Hematopoietic multipotent progenitor cell treated with erythropoietin and hydrocortisone succinate and interleukin-3 and kit ligand, for 4 days (in vitro differentiated cells): ENCODE measurements at regions not wholly inside any gene's neighbourhood (a gene's known extent, or its start where the extent isn't known, plus 50 kb on each side); places are given as distances from the start of the nearest gene placed in this dataset.

ENCODE experiments used
- DNase-seq: peaks from one replicate; pipeline ENCODE4 v3.0.0-alpha.2; 2015

DNA sequence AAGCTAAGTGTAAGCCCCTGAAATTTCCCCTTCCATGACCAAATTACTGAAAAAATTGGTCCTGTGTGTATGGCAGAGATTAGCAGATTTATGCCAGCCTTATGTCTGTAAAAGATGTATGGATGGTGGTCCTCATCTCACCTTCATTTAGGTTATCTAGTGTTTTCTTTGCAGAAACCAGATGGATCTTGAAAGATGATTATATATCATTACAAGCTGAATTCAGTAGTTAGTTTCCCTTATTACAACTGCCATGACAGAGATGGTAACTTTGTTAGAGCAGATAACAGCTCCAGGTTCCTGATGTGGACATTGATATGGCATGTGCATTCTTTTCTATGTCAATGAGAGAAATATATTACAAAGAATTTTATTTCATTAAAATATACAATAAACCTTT lies 1403.2 kb upstream of the CDH6 start:
- no peak for DNase-seq

DNA sequence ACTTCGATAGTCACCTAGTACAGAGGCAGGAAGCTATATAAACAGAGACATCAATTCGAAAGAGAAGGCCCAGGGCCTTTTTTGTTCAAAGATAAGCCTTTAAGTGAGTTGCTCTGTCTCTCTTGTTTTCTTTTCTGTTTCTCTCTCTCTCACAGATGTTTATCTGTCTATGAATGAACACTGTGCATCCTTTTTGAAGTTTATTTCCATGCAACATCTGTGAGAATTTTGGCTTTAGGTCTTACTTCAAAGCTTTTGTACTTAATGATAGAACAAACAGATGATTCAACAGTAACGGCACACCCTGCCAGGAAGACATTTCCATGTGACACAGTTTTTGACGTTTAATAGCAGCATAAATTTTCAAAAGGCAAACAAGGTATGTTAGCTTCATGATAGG lies 1413.1 kb upstream of the CDH6 start:
- no peak for DNase-seq

DNA sequence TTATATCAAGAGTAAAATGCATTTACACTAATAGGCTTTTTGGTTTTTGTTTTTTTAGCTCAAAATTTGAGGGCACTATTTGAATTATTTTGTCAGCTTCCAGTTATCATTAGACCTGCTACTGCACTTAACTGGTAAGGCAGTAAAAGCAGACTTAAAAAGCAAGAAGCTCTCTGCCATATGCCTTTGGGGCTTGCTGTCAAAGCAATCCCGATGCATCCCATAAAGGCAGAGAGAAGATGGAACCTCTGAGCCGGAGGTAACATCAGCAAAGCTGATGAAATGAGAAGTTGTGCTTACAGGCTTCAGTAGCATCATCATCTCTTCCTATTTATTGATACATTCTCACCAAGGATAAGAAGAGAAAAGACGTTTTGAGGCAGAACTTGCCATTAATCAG lies 1414.3 kb upstream of the CDH6 start:
- DNase-seq: no peak

DNA sequence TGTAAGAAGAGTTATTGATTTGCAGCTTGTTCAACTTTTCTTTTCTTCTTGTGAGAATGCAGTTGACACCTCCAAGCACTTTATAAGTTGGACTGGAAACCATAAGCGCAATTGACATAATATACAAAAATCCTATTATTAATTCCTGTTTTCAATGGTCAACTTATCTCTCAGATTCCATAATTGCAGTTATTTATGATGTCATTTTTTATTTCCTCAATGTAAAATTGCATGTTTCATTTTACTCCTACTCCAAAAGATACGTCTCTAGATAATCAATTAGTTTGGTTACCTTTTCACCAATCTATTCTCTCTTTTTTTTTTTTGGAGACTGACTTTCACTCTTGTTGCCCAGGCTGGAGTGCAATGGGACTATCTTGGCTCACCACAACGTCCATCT lies 1416.1 kb upstream of the CDH6 start:
- DNase-seq: no peak

DNA sequence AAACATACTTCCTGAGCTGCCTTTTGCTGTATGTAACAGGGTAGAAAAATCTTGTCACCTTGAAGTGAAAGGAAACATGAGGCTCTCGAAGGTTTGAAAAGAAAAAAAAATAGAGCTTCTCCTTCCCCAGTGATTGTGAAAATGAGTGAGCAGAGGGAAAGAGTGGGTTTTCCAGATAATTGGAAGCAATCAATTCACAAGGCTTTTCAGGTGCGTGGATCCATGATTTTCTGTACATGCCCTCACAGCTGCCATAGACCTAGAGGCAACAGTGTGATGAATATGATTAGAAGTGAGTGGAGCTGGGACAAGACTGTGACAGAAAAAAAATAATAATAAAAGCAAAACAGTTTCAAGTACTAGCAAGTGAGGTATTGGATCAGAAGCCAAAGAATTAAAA lies 1422.5 kb upstream of the CDH6 start:
- DNase-seq: no peak

DNA sequence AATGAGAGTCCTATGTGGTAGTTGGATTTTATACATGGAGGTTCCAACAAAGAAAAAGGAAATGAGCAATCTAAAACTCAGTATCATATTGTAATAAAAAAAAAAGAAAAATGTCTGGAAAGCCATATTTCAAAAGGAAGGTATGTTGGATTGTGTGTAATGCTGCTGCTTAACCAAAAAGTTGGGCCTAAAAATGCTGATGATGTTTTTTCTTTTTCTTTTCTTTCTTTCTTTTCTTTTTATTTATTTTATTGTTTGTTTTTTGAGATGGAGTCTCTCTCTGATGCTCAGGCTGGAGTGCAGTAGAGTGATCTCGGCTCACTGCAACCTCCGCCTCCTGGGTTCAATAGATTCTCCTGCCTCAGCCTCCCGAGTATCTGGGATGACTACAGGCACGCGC lies 1424.0 kb upstream of the CDH6 start:
- no peak for DNase-seq

DNA sequence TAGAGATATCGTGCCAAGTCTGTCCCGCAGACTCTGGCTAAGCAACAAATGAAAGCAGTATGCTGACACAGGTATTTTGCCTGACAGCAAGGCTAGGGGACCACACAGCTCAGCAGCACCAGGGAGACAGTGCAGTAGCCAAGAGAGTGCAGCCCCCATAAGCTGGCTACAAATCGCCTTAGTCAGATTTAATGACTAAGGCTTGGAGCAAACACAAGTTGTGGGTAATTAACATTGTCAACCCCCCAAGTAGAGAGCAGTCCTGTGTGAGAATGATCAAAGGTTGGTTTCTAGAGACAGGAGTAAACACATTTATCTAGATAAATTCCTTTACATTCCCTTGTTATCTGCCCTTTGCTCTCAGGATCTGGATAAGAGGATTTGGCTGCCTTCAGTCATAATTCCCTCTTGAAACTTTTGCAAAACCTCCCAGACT lies 1434.5 kb upstream of the CDH6 start:
- no peak for DNase-seq

DNA sequence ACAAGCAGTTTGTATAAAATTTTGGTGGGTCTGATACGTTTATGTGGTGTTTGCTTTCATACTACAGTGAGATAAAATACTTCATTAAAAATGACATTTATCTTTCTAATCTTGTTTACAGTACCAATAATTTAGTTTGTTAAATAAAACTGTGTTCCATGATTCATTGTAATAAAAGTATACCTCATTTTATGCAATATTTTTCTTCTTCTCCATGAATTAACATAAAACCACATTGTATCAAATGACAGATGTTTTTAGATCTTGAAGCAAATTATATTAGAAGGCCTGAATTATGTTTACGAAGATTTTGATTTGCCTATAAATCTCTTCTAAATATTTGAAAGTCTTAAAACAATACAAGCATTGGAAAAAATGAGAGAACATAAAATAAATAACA lies 1443.0 kb upstream of the CDH6 start:
- no peak for DNase-seq

DNA sequence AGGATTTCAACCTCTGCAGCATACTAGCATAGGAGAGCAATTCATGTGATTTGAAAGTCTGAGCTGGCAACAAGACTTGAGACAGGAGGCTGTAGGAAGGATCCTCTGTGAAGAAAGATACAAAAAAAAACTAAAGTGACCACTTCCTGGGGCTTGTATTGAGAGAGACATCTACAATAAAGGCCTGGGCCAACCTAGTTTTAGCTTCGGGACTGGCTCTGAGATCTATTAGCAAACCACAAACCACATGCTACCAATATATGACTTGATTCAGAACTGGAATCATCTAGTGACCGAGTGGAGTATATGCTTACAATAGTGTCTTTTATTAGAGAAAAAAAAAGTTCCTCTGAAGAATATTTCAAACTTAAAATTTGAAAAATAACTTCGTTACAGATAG lies 1448.9 kb upstream of the CDH6 start:
- peak; percentile 12 for DNase-seq

DNA sequence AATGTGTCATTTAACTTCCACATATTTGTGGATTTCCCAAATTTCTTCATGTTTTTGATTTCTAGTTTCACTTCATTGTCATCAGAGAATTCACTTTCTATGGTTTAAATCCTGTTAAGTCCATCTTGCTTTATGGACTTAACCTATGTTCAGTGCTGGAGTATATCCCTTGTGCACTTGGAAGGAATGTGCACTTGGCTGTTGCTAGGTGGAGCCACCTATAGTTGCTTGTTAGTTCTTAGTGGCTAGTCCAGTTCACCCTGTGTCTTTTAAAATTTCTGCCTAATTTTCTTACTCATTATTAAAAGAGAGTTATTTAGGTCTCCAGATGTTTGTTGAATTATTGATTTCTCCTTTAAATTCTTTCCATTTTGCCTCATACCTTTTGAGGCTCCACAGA lies 1472.5 kb upstream of the CDH6 start:
- no peak for DNase-seq

DNA sequence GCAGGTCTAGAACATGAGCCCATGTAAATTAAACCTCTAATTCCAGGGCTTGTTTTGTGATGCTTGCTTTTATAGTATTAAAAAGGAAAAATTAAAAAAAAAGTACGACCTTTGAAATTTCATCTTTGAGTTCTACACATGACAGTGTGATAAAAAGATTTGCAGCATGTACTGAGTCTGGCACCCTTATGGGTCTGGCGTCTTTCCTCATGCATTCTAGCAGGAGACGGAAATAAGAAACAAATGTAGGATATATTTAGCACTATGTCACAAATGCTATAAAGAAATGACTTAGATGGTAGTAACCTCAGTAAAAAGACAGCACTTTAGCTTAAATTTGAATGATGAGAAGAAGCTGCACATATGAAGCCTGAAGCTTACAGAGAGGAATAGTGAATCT lies 1474.3 kb upstream of the CDH6 start:
- DNase-seq: no peak

DNA sequence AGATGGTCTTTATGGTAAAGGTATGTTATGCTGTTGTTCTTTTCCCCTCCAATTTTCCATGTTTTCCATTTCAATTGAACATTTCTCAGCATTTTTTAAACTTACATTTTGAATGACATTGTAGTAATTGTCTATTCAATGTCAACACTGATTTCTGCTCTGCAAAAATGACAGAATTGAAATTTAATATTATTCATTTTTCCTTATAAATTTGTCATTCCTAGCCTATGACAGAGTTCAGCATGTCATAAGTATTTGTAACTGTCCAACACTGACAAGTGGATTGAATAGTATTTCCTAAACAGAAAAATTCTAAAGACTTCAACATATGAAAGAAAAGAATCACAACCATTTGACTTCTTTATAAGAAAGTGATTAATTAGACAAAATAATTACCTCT lies 1478.3 kb upstream of the CDH6 start:
- no peak for DNase-seq

DNA sequence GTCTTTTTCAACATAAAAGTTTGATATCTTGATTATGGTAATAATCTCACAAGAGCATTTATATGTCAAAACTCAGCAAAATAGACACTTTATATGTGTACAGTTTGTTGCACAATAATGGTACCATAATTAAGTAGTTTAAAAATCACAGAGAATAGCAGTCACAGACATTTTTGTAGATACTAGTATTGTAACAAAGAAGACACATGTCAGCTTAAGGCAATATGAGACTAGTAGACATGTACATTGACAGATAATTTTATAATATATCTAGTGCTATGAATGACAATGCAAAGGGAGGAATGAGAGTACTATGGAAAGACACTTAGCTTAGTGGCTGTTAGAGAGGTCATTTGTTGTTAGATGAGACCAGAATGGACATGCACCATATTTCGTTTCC lies 1490.6 kb upstream of the CDH6 start:
- DNase-seq: no peak

DNA sequence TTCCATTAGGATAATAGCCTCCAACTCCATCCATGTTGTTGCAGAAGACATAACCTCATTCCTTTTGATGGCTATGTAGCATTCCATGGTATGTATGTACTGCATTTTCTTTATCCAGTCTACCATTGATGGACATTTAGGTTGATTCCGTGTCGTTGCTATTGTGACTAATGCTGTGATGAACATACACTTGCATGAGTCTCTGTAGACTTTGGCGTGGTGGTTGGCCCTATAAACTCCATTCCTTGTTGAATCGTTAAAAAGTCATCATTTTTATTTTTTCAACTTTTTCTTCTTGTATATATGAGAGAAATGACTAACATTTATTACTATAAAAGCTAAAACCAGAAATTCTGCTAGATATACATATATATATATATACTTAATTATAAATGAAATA lies 1491.9 kb upstream of the CDH6 start:
- no peak for DNase-seq

DNA sequence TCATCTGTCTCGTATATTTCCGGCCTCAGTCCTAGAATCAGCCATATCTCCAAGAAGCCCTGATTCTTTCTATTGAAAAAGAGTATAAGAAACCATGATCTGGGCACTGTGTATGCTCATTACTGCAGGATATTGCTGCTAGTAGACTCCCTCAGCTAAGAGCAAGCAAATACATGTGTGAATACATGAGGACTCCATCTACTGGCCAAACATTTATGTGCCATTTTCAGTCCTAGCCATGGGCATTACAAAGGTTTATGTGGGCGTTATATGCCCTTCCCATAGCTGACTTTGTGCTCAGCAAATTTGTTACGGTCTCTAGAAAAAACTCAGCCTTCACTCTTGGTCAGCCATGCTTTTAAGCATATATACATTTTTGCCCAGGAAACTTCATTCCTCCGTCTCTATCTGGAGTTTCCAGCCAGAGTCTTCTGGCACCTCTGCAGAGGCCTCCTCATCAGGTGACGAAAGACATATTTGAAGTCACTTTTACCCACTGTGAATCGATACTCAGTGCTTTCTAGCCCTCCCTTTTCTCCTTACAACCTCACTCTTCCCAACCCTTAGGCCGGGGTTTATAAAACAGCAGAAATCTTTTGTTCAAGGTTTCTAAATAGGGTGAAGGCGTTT lies 1495.6 kb upstream of the CDH6 start:
- DNase-seq: peak; percentile 57

DNA sequence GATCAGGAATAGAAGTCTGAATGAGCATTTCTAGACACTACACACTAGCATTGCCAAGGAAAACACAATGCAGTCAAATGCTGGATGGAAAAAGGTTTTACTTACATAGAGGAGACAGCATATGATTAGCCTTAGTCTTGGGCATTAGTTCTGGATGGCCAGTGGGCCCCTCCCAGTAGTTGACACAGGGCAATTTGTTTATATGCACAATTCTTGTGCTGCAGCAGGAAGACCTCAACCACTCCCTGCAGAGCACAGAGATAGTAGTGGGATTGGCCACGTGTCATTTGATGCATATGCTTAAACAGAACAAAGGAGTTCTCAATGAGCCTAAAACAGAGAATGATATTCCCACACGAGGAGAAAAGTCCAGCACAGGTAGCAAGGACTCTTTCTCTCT lies 1496.2 kb upstream of the CDH6 start:
- no peak for DNase-seq

DNA sequence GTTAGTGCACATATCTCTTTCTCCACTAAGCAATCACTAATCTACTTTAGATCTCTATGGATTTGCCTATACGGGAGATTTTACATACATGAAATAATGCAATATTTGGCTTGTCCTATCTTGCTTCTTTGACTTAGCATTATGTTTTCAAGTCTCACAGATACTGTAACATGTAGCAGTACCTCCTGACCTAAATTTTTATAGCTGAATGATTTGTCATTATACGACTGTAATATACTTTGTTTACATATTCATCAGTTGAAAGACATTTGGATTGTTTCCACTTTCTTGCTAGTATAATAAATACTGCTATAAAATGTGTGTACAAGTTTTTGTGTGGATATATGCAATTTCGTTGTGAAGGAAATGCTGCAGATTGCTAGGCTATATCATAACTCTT lies 1520.8 kb upstream of the CDH6 start:
- DNase-seq: no peak

DNA sequence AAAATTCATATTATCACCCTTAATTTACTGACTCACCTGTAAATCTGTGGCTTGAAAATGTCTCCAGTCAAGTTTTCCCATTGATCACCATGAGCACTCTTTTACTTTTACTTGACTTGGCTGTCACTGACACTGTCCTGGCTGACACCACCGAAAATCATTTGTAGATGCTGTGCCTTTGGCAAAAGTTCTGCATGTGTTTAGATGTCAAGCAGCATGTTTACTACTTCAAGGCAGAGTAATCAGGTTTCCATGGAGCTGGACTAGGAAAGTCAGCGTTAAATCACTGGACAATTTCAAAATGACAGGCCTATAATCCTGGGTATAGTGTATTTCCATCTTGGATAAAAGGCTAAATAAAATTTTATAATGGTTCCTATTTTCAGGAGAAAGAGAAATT lies 1530.6 kb upstream of the CDH6 start:
- no peak for DNase-seq

DNA sequence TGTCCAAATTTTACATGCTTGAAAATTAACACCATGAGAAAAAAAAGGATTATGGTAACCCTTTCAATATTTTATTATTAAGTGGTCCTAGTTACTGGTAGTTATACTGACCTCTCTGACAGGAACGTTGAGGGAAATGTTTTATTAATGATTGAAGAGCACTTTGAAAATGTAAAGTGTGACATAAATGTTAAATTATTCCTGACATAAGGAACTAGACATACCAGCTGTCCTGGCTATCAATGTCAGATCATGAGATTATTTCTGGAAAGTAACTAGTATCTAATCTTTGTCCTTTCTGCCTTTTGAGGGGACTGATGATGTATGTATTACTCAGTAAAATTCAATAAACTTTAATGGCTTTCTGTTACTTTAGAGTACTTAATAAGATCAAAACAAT lies 1538.5 kb upstream of the CDH6 start:
- no peak for DNase-seq

DNA sequence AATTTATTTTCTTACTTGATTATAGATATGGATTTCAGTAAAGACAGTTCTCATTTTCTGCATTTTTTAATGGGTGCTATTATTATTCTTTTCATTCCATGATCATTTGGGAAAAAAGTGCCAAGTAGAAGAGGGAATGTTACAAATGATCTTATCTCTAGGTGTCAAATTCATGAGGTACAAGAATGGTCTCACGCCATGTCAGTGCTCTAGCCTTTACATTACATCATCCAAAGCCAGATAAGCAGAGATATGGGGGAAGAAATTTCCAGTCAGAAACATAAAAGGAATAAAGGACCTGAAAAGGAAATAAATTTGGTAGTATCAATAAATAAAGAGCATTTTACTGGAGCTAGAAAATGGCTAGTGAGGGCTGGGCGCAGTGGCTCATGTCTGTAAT lies 1544.2 kb upstream of the CDH6 start:
- DNase-seq: no peak

DNA sequence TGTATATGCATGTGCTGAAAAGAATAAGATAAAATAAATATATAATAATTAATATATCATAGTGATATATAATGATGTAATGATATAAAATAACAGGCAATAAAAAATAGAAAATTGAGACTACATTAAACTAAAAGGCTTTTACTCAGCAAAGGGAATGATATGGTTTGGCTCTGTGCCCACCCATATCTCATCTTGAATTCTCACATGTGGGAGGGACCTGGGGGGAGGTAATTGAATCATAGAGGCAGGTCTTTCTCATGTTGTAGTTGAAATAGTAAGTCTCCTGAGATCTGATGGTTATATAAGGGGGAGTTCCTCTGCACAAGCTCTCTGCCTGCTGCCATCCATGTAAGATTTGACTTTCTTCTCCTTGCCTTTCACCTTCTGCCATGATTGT lies 1550.9 kb upstream of the CDH6 start:
- DNase-seq: peak; percentile 30

DNA sequence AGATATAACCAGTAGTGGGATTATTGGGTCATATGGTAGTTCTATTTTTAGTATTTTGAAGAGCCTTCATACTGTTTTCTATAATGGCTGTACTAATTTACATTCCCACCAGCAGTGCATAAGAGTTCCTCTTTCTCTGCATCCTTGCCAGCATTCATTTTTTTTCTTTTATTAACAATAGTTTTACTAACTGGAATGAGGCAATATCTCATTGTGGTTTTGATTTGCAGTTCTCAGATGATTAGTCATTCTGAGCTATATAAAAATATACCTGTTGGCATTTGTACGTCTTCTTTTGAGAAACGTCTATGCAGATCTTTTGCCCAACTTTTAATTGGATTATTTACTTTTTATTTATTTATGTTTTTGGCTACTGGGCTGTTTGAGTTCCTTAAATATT lies 1579.3 kb upstream of the CDH6 start:
- DNase-seq: peak; percentile 6

DNA sequence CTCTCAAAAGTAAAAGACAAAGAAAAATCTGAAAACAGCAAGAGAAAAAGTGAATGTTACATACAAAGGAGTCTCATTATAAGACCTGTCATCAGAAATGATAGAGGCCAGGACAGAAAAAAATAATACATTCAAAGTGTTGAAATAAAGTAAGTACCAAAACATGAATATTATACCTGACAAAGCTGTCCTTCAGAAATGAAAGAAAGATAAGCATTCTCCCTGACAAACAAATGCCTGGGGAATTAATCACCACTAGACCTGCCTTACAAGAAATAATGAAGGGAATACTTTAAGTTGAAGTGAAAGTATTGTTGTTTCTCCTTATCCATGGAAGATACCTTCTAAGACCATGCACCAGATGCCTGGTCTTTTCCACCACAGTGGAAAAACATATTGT lies 1605.2 kb upstream of the CDH6 start:
- DNase-seq: no peak

DNA sequence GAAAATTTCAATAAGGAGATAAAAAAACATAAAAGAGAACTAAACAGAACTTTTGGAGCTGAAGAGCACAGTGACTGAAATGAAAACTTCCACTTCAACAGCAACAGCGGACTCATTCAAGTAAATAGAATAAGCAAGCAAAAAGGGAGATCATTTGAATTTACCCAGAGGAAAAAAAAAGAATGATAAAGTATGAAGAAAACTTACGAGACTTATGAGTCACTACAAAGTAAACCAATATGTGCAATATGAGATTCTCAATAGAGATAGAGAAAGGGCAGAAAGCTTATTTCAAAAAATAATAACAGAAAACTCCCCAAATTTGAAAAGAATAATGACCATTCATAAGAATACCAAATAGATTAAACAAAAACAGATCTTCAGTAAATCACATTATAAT lies 1605.7 kb upstream of the CDH6 start:
- no peak for DNase-seq

DNA sequence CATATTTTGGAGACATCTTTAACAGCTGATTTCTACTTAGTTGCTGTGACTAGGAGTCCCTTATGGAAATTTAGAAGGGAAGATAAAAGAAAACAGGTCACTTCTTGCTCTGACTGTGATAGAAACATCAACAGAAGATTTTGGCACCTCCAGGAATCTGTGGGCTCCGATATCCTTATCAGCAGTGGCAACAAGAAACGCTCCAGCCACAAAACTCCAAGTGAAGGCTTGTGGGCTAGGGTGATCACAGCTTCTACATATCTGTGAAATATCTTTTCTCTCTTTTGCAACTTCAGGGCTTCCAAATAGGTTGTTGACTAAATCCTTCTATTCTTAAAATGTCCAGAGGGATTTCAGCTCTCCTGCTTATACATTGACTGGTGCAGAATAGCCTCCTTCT lies 1625.5 kb upstream of the CDH6 start:
- peak; percentile 94 for DNase-seq

DNA sequence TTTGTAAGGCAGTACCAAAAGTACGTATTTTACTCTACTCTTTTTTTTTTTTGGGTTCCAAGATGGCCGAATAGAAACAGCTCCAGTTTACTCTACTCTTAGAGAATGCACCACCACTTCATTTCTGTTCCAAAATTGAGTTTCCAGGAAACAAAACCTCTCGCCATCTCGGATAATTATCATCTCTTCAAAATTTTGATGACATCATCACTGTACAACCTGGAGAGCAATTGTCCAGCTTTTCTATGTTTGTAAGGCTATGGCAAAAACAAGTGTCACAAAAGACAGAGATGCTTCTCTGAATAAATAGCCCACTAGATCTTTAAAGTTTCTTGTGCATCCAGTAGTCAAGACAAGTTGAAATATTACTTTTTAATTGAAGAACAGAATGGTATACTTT lies 1631.9 kb upstream of the CDH6 start:
- no peak for DNase-seq
